Lower lobe of right lung (tissue), 2 donors: ENCODE measurements at regions not wholly inside any gene's neighbourhood (a gene's known extent, or its start where the extent isn't known, plus 50 kb on each side); places are given as distances from the start of the nearest gene placed in this dataset.
"Not testable (repeated sequence)": the region's sequence is repeated elsewhere in the genome, so short reads cannot be mapped to it uniquely, and the experiment has no call there.

Experiments
- ATAC-seq, 2 donors: fragments of 200-7000 bp; cut with Tn5 transposase; one replicate each; pipeline ENCODE4 v1.9.1; 2020 to 2022; ENCODE audit warnings: mild to moderate bottlenecking in 2 of 2, moderate library complexity in 2 of 2
- DNase-seq: peaks from one replicate; pipeline ENCODE4 v3.0.0-alpha.2; 2020
- H3K27ac ChIP-seq: fragments of 200-600 bp; one replicate; pipeline ENCODE4 v1.8.0; 2022
- H3K27me3 ChIP-seq: fragments of 200-600 bp; one replicate; pipeline ENCODE4 v1.8.0; 2022; ENCODE audit warnings: low read depth
- H3K36me3 ChIP-seq: fragments of 200-600 bp; one replicate; pipeline ENCODE4 v1.8.0; 2022; ENCODE audit warnings: mild to moderate bottlenecking
- H3K4me1 ChIP-seq: fragments of 200-600 bp; one replicate; pipeline ENCODE4 v1.8.0; 2022
- H3K4me3 ChIP-seq: fragments of 200-600 bp; one replicate; pipeline ENCODE4 v1.8.0; 2022; ENCODE audit warnings: mild to moderate bottlenecking
- H3K9me3 ChIP-seq: fragments of 200-600 bp; one replicate; pipeline ENCODE4 v1.8.0; 2022
- CTCF ChIP-seq: fragments of 200-600 bp; IDR thresholded peaks from one replicate; pipeline ENCODE4 v1.8.0; 2022; ENCODE audit warnings: antibody characterized with exemption, mild to moderate bottlenecking
- intact Hi-C: fragments of 100-400 bp; cut with DNase I; formaldehyde crosslinking; loops from one replicate; pipeline ENCODE4 v1.11.0; 2022
- donor health status: DM: no; HTN: yes; CAD: no; lungs with severe emphysema.

- Histone ChIP-seq H3K27me3 (no peaks in the 10 kb centered on the region), H3K4me3 (no peak overlapping the region), H3K27ac (peak overlapping the region; percentile 26), H3K36me3 (no peaks in the 10 kb centered on the region), H3K9me3 (no peaks in the 10 kb centered on the region), H3K4me1 (peaks cover 9% of the 10 kb centered on the region)
- peak; percentile 85 to 94 for ATAC-seq
- intact Hi-C loops = no loop called here
- no peak for TF ChIP-seq CTCF
- DNase-seq = peak; percentile 52
Measured at GRCh38 chr13:109274188-109274821, 512.1 kb downstream of the IRS2 start.

- no peak for TF ChIP-seq CTCF
- H3K27ac ChIP-seq = peak overlapping the region; percentile 42
- no peaks in the 10 kb centered on the region for H3K36me3 ChIP-seq
- no peaks in the 10 kb centered on the region for H3K9me3 ChIP-seq
- intact Hi-C loops = no loop called here
- peaks cover 9% of the 10 kb centered on the region for H3K4me1 ChIP-seq
- ATAC-seq = no peak
- no peak for DNase-seq
- H3K27me3 ChIP-seq = no peaks in the 10 kb centered on the region
- no peak overlapping the region for H3K4me3 ChIP-seq
Measured at GRCh38 chr13:109273326-109273751, 513.0 kb downstream of the IRS2 start.

GRCh38 chr13:109272595-109273325 is 513.6 kb downstream of the IRS2 start:
- H3K9me3 ChIP-seq = no peaks in the 10 kb centered on the region
- H3K27ac ChIP-seq = peak overlapping the region; percentile 42
- no peaks in the 10 kb centered on the region for H3K27me3 ChIP-seq
- TF ChIP-seq CTCF = no peak
- DNase-seq (no peak), ATAC-seq (no peak)
- intact Hi-C loops = no loop called here
- H3K4me3 ChIP-seq = no peak overlapping the region
- peaks cover 9% of the 10 kb centered on the region for H3K4me1 ChIP-seq
- H3K36me3 ChIP-seq = no peaks in the 10 kb centered on the region

GRCh38 chr13:109271555-109272541 is 514.5 kb downstream of the IRS2 start:
- no peak for DNase-seq
- no peak for ATAC-seq
- Histone ChIP-seq H3K4me1 (peaks cover 9% of the 10 kb centered on the region), H3K4me3 (no peak overlapping the region), H3K9me3 (no peaks in the 10 kb centered on the region), H3K27me3 (no peaks in the 10 kb centered on the region), H3K36me3 (no peaks in the 10 kb centered on the region), H3K27ac (no peak overlapping the region)
- intact Hi-C loops = no loop called here
- TF ChIP-seq CTCF = no peak

- H3K9me3 ChIP-seq = no peaks in the 10 kb centered on the region
- DNase-seq (no peak), ATAC-seq (no peak)
- no peak overlapping the region for H3K4me3 ChIP-seq
- H3K27me3 ChIP-seq = no peaks in the 10 kb centered on the region
- no peak overlapping the region for H3K27ac ChIP-seq
- intact Hi-C loops = no loop called here
- peaks cover 9% of the 10 kb centered on the region for H3K4me1 ChIP-seq
- no peaks in the 10 kb centered on the region for H3K36me3 ChIP-seq
- TF ChIP-seq CTCF = no peak
Measured at GRCh38 chr13:109271061-109271460, 515.3 kb downstream of the IRS2 start.

GRCh38 chr13:109269381-109269780 is 517.0 kb downstream of the IRS2 start:
- intact Hi-C loops, ATAC-seq: not testable (repeated sequence)

GRCh38 chr13:109268492-109268891 is 517.9 kb downstream of the IRS2 start:
- peak overlapping the region; percentile 17 for H3K4me3 ChIP-seq
- H3K27ac ChIP-seq, H3K36me3 ChIP-seq, H3K4me1 ChIP-seq, H3K9me3 ChIP-seq, intact Hi-C loops, H3K27me3 ChIP-seq, ATAC-seq, DNase-seq: not testable (repeated sequence)

More at GRCh38 chr13:109269381-109269780, 517.0 kb downstream of the IRS2 start:
- not testable (repeated sequence) for H3K4me1 ChIP-seq, DNase-seq, H3K9me3 ChIP-seq, H3K36me3 ChIP-seq, H3K27me3 ChIP-seq, H3K4me3 ChIP-seq, H3K27ac ChIP-seq

GRCh38 chr13:109267400-109267799 is 519.0 kb downstream of the IRS2 start:
- ATAC-seq, intact Hi-C loops, H3K4me1 ChIP-seq, DNase-seq, H3K4me3 ChIP-seq, H3K36me3 ChIP-seq, H3K9me3 ChIP-seq, H3K27me3 ChIP-seq: not testable (repeated sequence)
- peak overlapping the region; percentile 24 for H3K27ac ChIP-seq
